ENCODE measurements at regions not wholly inside any gene's neighbourhood (a gene's known extent, or its start where the extent isn't known, plus 50 kb on each side); places are given as distances from the start of the nearest gene placed in this dataset.

DNA sequence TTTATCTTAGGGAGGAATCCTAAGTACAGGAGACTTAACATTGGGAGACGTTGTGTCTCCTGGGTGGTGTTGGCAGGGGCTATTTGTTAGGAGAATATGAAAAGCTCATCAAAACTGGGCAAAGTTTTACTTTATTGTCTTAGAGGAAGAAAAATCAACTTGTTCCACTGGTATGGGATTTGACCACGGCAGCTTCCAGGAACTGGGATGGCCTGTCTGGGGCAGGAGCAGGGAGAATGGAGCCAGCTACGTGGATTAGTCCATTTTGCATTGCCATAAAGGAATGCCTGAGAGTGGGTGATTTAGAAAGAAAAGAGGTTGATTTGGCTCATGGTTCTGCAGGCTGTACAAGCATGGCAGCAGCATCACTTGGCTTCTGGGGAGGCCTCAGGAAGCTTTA, 198.4 kb downstream of the ADAMTS15 start:
- H3K4me3 ChIP-seq (ENCODE audit: low read depth, poor library complexity, severe bottlenecking) = no peak overlapping the region
- 63 to 71% methylated on average over 3 of the region's 3 CpGs for WGBS, 2 donors
- no peak for DNase-seq (ENCODE audit: low spot score in 2 of 2)
- intact Hi-C loops (cut with DNase I; ENCODE audit: low total_unique reads) = no loop called here
- TF ChIP-seq POLR2A (IDR thresholded peaks at IDR 0.05) = no peak
- TF ChIP-seq, protein P1, sequence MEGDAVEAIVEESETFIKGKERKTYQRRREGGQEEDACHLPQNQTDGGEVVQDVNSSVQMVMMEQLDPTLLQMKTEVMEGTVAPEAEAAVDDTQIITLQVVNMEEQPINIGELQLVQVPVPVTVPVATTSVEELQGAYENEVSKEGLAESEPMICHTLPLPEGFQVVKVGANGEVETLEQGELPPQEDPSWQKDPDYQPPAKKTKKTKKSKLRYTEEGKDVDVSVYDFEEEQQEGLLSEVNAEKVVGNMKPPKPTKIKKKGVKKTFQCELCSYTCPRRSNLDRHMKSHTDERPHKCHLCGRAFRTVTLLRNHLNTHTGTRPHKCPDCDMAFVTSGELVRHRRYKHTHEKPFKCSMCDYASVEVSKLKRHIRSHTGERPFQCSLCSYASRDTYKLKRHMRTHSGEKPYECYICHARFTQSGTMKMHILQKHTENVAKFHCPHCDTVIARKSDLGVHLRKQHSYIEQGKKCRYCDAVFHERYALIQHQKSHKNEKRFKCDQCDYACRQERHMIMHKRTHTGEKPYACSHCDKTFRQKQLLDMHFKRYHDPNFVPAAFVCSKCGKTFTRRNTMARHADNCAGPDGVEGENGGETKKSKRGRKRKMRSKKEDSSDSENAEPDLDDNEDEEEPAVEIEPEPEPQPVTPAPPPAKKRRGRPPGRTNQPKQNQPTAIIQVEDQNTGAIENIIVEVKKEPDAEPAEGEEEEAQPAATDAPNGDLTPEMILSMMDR (IDR thresholded peaks at IDR 0.05) = no peak

DNA sequence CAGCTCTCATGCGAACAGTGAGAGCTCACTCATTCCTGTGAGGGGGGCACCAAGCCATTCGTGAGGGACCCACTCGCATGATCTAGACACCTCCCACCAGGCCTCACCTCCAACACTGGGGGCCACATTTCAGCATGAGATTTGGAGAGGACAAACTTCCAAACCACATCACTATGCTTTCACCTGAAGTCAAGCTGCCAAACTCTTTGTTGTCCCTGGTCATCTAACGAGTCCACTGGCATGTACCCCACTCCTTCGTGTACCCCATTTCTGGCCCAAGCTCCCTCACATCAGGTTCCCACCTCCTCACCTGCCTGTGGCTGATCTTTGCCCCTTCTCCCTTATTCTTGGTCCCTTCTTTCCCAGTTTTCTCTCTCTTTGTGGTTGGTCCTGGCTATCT, 198.9 kb downstream of the ADAMTS15 start:
- no peak for DNase-seq (ENCODE audit: low spot score in 2 of 2)
- TF ChIP-seq POLR2A (IDR thresholded peaks at IDR 0.05) = no peak
- TF ChIP-seq, protein P1 (IDR thresholded peaks at IDR 0.05) = no peak
- H3K4me3 ChIP-seq (ENCODE audit: low read depth, poor library complexity, severe bottlenecking) = no peak overlapping the region
- 89 to 94% methylated on average over 5 of the region's 5 CpGs for WGBS, 2 donors
- intact Hi-C loops (cut with DNase I; ENCODE audit: low total_unique reads) = no loop called here

DNA sequence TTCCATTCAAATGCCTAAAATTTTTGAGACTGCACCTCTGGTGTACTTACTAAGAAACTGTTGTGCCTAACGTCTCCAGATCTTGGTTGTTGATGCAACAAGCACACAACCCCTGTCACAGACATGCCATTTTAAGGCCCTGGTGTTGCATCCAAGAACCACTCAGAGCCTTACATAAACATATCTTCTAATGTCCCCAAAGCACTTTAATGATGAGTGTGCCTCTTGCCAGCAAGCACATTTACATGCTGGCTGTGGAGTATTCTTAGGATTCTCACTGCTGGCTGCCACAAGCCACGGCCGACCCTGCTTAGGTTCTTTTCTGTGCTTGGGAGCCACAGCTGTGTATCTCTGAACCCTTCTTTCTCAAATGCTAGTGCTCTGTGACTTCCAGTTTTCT, 201.4 kb downstream of the ADAMTS15 start:
- no peak for DNase-seq (ENCODE audit: low spot score in 2 of 2)
- H3K4me3 ChIP-seq (ENCODE audit: low read depth, poor library complexity, severe bottlenecking) = no peak overlapping the region
- intact Hi-C loops (cut with DNase I; ENCODE audit: low total_unique reads) = no loop called here
- 54 to 68% methylated on average over 3 of the region's 3 CpGs for WGBS, 2 donors
- TF ChIP-seq, protein P1 (IDR thresholded peaks at IDR 0.05) = no peak
- no peak for TF ChIP-seq POLR2A (IDR thresholded peaks at IDR 0.05)

DNA sequence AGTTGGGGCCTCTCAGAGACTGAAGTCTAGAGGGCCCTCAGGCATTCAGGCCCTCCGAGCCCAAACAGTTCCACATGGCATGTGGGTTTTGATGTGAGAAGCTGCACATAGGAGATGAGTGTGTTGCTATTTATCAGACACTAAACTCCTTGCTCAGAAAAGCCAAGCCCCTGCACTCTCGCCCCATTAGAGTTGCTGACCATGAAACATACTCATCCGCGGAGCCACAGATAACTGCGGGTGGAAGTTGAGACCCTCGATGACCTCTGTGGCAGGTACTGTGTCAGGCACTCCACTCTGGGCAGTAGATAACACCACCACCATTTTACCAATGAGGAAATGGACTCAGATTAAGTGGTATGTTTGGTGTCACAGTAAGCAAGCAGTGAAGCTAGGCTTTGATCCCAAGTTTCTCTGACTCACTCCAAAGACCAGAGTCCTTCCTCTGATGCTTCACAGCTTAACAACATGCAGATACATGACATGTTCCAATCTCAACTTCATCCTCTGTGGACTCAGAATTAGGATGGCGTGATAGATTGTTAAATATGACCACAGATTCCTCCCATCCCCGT, 202.1 kb downstream of the ADAMTS15 start:
- no peak for TF ChIP-seq POLR2A (IDR thresholded peaks at IDR 0.05)
- TF ChIP-seq, protein P1 (IDR thresholded peaks at IDR 0.05) = no peak
- DNase-seq (ENCODE audit: low spot score in 2 of 2) = no peak
- intact Hi-C loops (cut with DNase I; ENCODE audit: low total_unique reads) = no loop called here
- 83 to 92% methylated on average over 8 of the region's 8 CpGs for WGBS, 2 donors
- H3K4me3 ChIP-seq (ENCODE audit: low read depth, poor library complexity, severe bottlenecking) = no peak overlapping the region

DNA sequence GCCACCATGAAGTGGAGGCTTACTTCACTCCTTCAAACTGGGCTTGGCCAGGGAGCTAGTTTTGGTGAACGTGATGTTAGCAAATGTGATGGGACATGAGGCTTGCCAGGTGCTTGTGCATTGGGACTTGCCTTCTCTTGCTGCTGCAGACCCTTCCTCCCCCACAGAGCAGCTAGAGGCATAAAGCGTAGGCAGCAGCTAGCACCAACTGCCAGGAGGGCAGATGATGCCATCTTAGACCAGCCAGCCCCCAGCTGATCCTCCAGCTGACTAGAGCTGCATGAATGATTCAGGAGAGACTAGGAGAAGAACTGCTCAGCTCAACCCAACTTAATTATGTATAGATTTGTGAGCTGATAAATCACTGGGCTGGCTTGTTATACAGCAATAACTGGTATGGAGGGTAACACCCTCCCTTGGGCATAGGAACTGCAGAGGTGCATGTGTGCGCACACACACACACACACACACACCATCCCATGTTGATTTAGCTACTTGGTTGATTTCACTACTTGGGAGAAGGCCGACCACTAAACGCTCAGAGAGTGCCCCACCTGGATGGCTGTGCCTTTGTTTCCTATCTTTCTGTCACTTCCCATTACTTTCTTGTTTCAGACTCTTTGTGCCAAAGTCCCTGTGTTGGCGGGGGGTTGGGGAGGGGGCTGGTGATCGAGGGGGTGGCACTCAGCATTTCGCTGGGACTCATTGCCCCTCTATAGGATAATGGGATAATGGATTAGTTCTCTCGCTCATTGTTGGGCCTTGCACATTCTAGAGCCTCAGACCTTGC, 202.8 kb downstream of the ADAMTS15 start:
- DNase-seq (ENCODE audit: low spot score in 2 of 2) = peak in 1 of 2 donors; percentile 42
- no peak overlapping the region for H3K4me3 ChIP-seq (ENCODE audit: low read depth, poor library complexity, severe bottlenecking)
- WGBS, 2 donors = 79 to 90% methylated on average over 9 of the region's 9 CpGs
- intact Hi-C loops (cut with DNase I; ENCODE audit: low total_unique reads) = no loop called here
- no peak for TF ChIP-seq POLR2A (IDR thresholded peaks at IDR 0.05)
- TF ChIP-seq, protein P1 (IDR thresholded peaks at IDR 0.05) = no peak
